Adrenal gland (tissue), 9 donors: ENCODE measurements at regions not wholly inside any gene's neighbourhood (a gene's known extent, or its start where the extent isn't known, plus 50 kb on each side); places are given as distances from the start of the nearest gene placed in this dataset.

Experiments
- DNase-seq, 7 donors: peaks; one replicate each; pipeline ENCODE4 v3.0.0-alpha.2; 2019 to 2020
- H3K27ac ChIP-seq, 5 donors: fragments of 200-600 bp; sonication (generic) in 4 of 5; 1 replicate in 3 of 5; 2 replicates in 2 of 5; pipeline versions ENCODE4 v1.5.1 to v1.8.0; 2016 to 2020; ENCODE audit warnings: mild to moderate bottlenecking in 1 of 5
- H3K27me3 ChIP-seq: fragments of 200-600 bp; 2 replicates; pipeline ENCODE4 v1.8.0; 2021
- H3K36me3 ChIP-seq, 2 donors: fragments of 200-600 bp; replicated peaks in 1 of 2; 1 replicate in 1 of 2; 2 replicates in 1 of 2; pipeline versions ENCODE4 v1.5.1 to v1.8.0; 2018 to 2022
- H3K4me1 ChIP-seq, 2 donors: fragments of 200-600 bp; replicated peaks in 1 of 2; 1 replicate in 1 of 2; 2 replicates in 1 of 2; pipeline versions ENCODE4 v1.5.1 to v1.8.0; 2018 to 2021
- H3K4me3 ChIP-seq, 4 donors: fragments of 200-600 bp; sonication (generic) in 3 of 4; one replicate each; pipeline ENCODE4 v1.5.1; 2016 to 2018
- H3K9me3 ChIP-seq, 3 donors: fragments of 200-600 bp; sonication (generic) in 1 of 3; replicated peaks in 1 of 3; 1 replicate in 2 of 3; 2 replicates in 1 of 3; pipeline versions ENCODE4 v1.5.1 to v1.8.0; 2016 to 2021
- CTCF ChIP-seq, 6 experiments: fragments of 450-650 bp in 4 of 6; fragments of 200-600 bp in 2 of 6; sonication (generic) in 1 of 6; IDR thresholded peaks; 1 replicate in 5 of 6; 2 replicates in 1 of 6; pipeline versions ENCODE4 v1.5.1 to v1.8.0; 2016 to 2021; ENCODE audit warnings: antibody characterized with exemption in 6 of 6, mild to moderate bottlenecking in 2 of 6, moderate library complexity in 1 of 6
- POLR2A ChIP-seq, 2 donors: fragments of 450-650 bp; IDR thresholded peaks; one replicate each; pipeline ENCODE4 v1.6.1; 2017; ENCODE audit warnings: antibody characterized with exemption in 2 of 2, mild to moderate bottlenecking in 2 of 2, moderate library complexity in 1 of 2
- WGBS, 4 donors: extraction: QIAGEN DNeasy Blood & Tissue Kit in 2 of 4; methylation state at CpG; one replicate each; pipeline versions ENCODE4 v1.1.5 to v1.1.7; 2013 to 2017; 5-methylcytosine and 5-hydroxymethylcytosine counted together
- intact Hi-C, 2 donors: fragments of 100-400 bp; cut with DNase I; formaldehyde crosslinking; loops; one replicate each; pipeline versions ENCODE4 v1.14.1 to v1.15.0; 2022 to 2023
- donor health status: healthy with polysubstance abuse.
- donor health status: Bipolar disorder and iron deficiency.
- donor health status: DM: yes; HTN: yes; CAD: no.
- donor health status: DM: no; HTN: no; CAD: no.
- donor health status: DM: no; HTN: no; CAD: no.

GRCh38 chr7:153912211-153912610, 140.0 kb upstream of the DPP6 start:
- WGBS, 4 donors, result 55 to 60% (median 58%) methylated on average over 4 of the region's 4 CpGs
- TF ChIP-seq CTCF (IDR thresholded peaks at IDR 0.05) (no peak), POLR2A (IDR thresholded peaks at IDR 0.05) (no peak)
- Histone ChIP-seq H3K9me3 (no peaks in the 10 kb centered on the region), H3K36me3 (no peaks in the 10 kb centered on the region), H3K27ac (no peak overlapping the region), H3K4me1 (no peaks in the 10 kb centered on the region), H3K4me3 (no peak overlapping the region), H3K27me3 (no peaks in the 10 kb centered on the region)
- DNase-seq, result no peak
- intact Hi-C loops, result no loop called here

- 43 to 58% (median 55%) methylated on average over 5 of the region's 5 CpGs for WGBS, 4 donors
- intact Hi-C loops, result no loop called here
- H3K27me3 ChIP-seq, result no peaks in the 10 kb centered on the region
- no peak for TF ChIP-seq CTCF (IDR thresholded peaks at IDR 0.05)
- no peak for TF ChIP-seq POLR2A (IDR thresholded peaks at IDR 0.05)
- no peak overlapping the region for H3K4me3 ChIP-seq
- H3K36me3 ChIP-seq, result no peaks in the 10 kb centered on the region
- H3K4me1 ChIP-seq, result no peaks in the 10 kb centered on the region
- no peak overlapping the region for H3K27ac ChIP-seq
- DNase-seq, result no peak
- H3K9me3 ChIP-seq, result no peaks in the 10 kb centered on the region
Measured at GRCh38 chr7:153920126-153920525, 132.1 kb upstream of the DPP6 start.

- Histone ChIP-seq H3K27me3 (no peaks in the 10 kb centered on the region), H3K36me3 (no peaks in the 10 kb centered on the region), H3K4me1 (no peaks in the 10 kb centered on the region), H3K9me3 (no peaks in the 10 kb centered on the region), H3K27ac (no peak overlapping the region), H3K4me3 (no peak overlapping the region)
- DNase-seq, result no peak
- intact Hi-C loops, result no loop called here
- WGBS, 4 donors, result 60 to 72% (median 67%) methylated on average over 5 of the region's 5 CpGs
- TF ChIP-seq CTCF (IDR thresholded peaks at IDR 0.05) (no peak), POLR2A (IDR thresholded peaks at IDR 0.05) (no peak)
Measured at GRCh38 chr7:153920897-153921296, 131.3 kb upstream of the DPP6 start.

- Histone ChIP-seq H3K36me3 (no peaks in the 10 kb centered on the region), H3K27ac (no peak overlapping the region), H3K4me1 (no peaks in the 10 kb centered on the region), H3K4me3 (no peak overlapping the region), H3K9me3 (no peaks in the 10 kb centered on the region), H3K27me3 (no peaks in the 10 kb centered on the region)
- peak in 1 of 7 donors; percentile 69 for DNase-seq
- intact Hi-C loops, result no loop called here
- 51 to 64% (median 53%) methylated on average over 3 of the region's 3 CpGs for WGBS, 4 donors
- TF ChIP-seq POLR2A (IDR thresholded peaks at IDR 0.05) (no peak), CTCF (IDR thresholded peaks at IDR 0.05) (no peak)
Measured at GRCh38 chr7:153921408-153921807, 130.8 kb upstream of the DPP6 start.
